ENCODE measurements at regions not wholly inside any gene's neighbourhood (a gene's known extent, or its start where the extent isn't known, plus 50 kb on each side); places are given as distances from the start of the nearest gene placed in this dataset.

- TF ChIP-seq ARID4B (CRISPR knock-in tag; IDR thresholded peaks at IDR 0.05; ENCODE audit: borderline replicate concordance) (no peak), TP53 (CRISPR knock-in tag; IDR thresholded peaks at IDR 0.05) (no peak), PREB (CRISPR knock-in tag; IDR thresholded peaks at IDR 0.05; ENCODE audit: borderline replicate concordance) (no peak), OVOL2 (CRISPR knock-in tag; IDR thresholded peaks at IDR 0.05; ENCODE audit: borderline replicate concordance) (no peak), MXD4 (CRISPR knock-in tag; IDR thresholded peaks at IDR 0.05; ENCODE audit: borderline replicate concordance) (no peak), SP1 (CRISPR knock-in tag; conservative IDR thresholded peaks at IDR 0.05) (no peak), ZBTB43 (CRISPR knock-in tag; IDR thresholded peaks at IDR 0.05) (no peak)
These were observed 851.2 kb downstream of the DHX35 start (continued) for GRCh38 chr20:39813190-39813829.

GRCh38 chr20:39812116-39812515 lies 850.0 kb downstream of the DHX35 start:
- H3K4me1 Mint-ChIP-seq, result peaks cover 4% of the 10 kb centered on the region
- CTCF ChIA-PET, result no interaction called here

More at GRCh38 chr20:39812116-39812515, 850.0 kb downstream of the DHX35 start:
- POLR2A ChIA-PET, result no interaction called here
- Mint-ChIP-seq H3K36me3 (0 out of 2 replicates have a peak, but pooled peaks cover 2% of the 10 kb centered on the region), H3K9me3 (peaks cover 6% of the 10 kb centered on the region), H3K27ac (peak overlapping the region; percentile 94), H3K4me3 (no peak overlapping the region), H3K27me3 (ENCODE audit: low read depth) (peaks cover 2% of the 10 kb centered on the region; the same call in 1 of the 2 replicates)
- ATAC-seq, result no peak
- TF ChIP-seq ZBTB43 (CRISPR knock-in tag; IDR thresholded peaks at IDR 0.05) (no peak), ZNF121 (CRISPR knock-in tag; IDR thresholded peaks at IDR 0.05) (no peak), ZNF671 (CRISPR knock-in tag; IDR thresholded peaks at IDR 0.05) (no peak), ZNF317 (CRISPR knock-in tag; IDR thresholded peaks at IDR 0.05; ENCODE audit: borderline replicate concordance, low read depth) (no peak), ZNF138 (CRISPR knock-in tag; conservative IDR thresholded peaks at IDR 0.05) (no peak), SP1 (CRISPR knock-in tag; conservative IDR thresholded peaks at IDR 0.05) (no peak), RORB (CRISPR knock-in tag; IDR thresholded peaks at IDR 0.05) (no peak), PRDM15 (CRISPR knock-in tag; IDR thresholded peaks at IDR 0.05) (no peak), ZSCAN18 (CRISPR knock-in tag; IDR thresholded peaks at IDR 0.05) (no peak), ELF4 (CRISPR knock-in tag; IDR thresholded peaks at IDR 0.05; ENCODE audit: low read depth) (no peak), ATF1 (CRISPR knock-in tag; IDR thresholded peaks at IDR 0.05) (no peak), MXD4 (CRISPR knock-in tag; IDR thresholded peaks at IDR 0.05; ENCODE audit: borderline replicate concordance) (no peak)
- DNase-seq (ENCODE audit: low spot score), result no peak

All from WTC11 (cell line).